Keratinocyte (primary cell): ENCODE measurements at regions not wholly inside any gene's neighbourhood (a gene's known extent, or its start where the extent isn't known, plus 50 kb on each side); places are given as distances from the start of the nearest gene placed in this dataset.
A peak's percentile ranks its signal among the peaks of the same experiment; 100 is the strongest.

Experiments
- DNase-seq: peaks from one replicate; pipeline ENCODE4 v3.0.0-alpha.2; 2011; ENCODE audit warnings: low read depth, missing footprints, low spot score
- FAIRE-seq: peaks from 2 replicates; lab custom pipeline; 2011; peaks lifted over from hg19 to GRCh38; lab: Jason Lieb, UNC
- H2AFZ ChIP-seq: 2 replicates; pipeline ENCODE4 v1.6.0; 2012; ENCODE audit warnings: low read length, control low read depth, inconsistent platforms; ENCODE audit not compliant: control insufficient read depth
- H3K27ac ChIP-seq: 2 replicates; pipeline ENCODE4 v1.5.1; 2011; ENCODE audit warnings: low read length; ENCODE audit not compliant: control insufficient read depth, insufficient read depth
- H3K27me3 ChIP-seq: 3 replicates; pipeline ENCODE4 v1.6.0; 2011; ENCODE audit warnings: low read length; ENCODE audit not compliant: control insufficient read depth, insufficient read depth; ENCODE audit errors: extremely low read depth
- H3K36me3 ChIP-seq, 2 experiments: 2 replicates in 1 of 2; 3 replicates in 1 of 2; pipeline ENCODE4 v1.5.1; 2011; ENCODE audit warnings: low read length in 2 of 2, mild to moderate bottlenecking in 1 of 2; ENCODE audit not compliant: control insufficient read depth in 2 of 2, insufficient read depth in 2 of 2; ENCODE audit errors: extremely low read depth in 1 of 2
- H3K4me1 ChIP-seq: 3 replicates; pipeline ENCODE4 v1.5.1; 2011; ENCODE audit warnings: low read length; ENCODE audit not compliant: control insufficient read depth, insufficient read depth; ENCODE audit errors: extremely low read depth
- H3K4me2 ChIP-seq: 3 replicates; pipeline ENCODE4 v1.6.0; 2011; ENCODE audit warnings: low read depth, low read length; ENCODE audit not compliant: control insufficient read depth, insufficient read depth; ENCODE audit errors: extremely low read depth
- H3K4me3 ChIP-seq, 3 experiments: fragments of 200-600 bp in 1 of 3; sonication (generic) in 1 of 3; 2 replicates in 2 of 3; 3 replicates in 1 of 3; pipeline ENCODE4 v1.5.1; 2011 to 2016; ENCODE audit warnings: low read length in 3 of 3, mild to moderate bottlenecking in 3 of 3, control low read depth in 2 of 3, inconsistent platforms in 1 of 3, low read depth in 1 of 3, mixed read lengths in 1 of 3, mixed run types in 1 of 3, moderate library complexity in 1 of 3; ENCODE audit not compliant: control insufficient read depth in 2 of 3, insufficient read depth in 2 of 3; ENCODE audit errors: extremely low read depth in 1 of 3
- H3K79me2 ChIP-seq: 2 replicates; pipeline ENCODE4 v1.6.0; 2012; ENCODE audit warnings: low read length; ENCODE audit not compliant: control insufficient read depth, insufficient read depth
- H3K9ac ChIP-seq: 3 replicates; pipeline ENCODE4 v1.6.0; 2011; ENCODE audit warnings: low read length; ENCODE audit not compliant: control insufficient read depth, insufficient read depth; ENCODE audit errors: extremely low read depth
- H3K9me1 ChIP-seq: 3 replicates; pipeline ENCODE4 v1.6.0; 2011; ENCODE audit warnings: low read length; ENCODE audit not compliant: control insufficient read depth, insufficient read depth; ENCODE audit errors: extremely low read depth
- H3K9me3 ChIP-seq: 2 replicates; pipeline ENCODE4 v1.5.1; 2012; ENCODE audit warnings: low read depth, low read length; ENCODE audit not compliant: control insufficient read depth
- H4K20me1 ChIP-seq: 3 replicates; pipeline ENCODE4 v1.6.0; 2011; ENCODE audit warnings: low read length; ENCODE audit not compliant: control insufficient read depth, insufficient read depth; ENCODE audit errors: extremely low read depth
- EZH2 ChIP-seq: IDR thresholded peaks from one replicate; pipeline ENCODE4 v1.6.1; 2012; ENCODE audit warnings: inconsistent platforms, mild to moderate bottlenecking, low read length, moderate library complexity
- dilution Hi-C: fragments of 300-500 bp; cut with MboI; formaldehyde crosslinking; loops from one replicate; pipeline ENCODE4 v1.7.0; 2020; ENCODE audit warnings: low sequenced_read_pairs; ENCODE audit not compliant: extremely low pct_ligation_motif_present
- TF ChIP-seq, protein P1 (sequence below), 3 experiments: IDR thresholded peaks in 1 of 3; conservative IDR thresholded peaks in 1 of 3; optimal IDR thresholded peaks in 1 of 3; 2 replicates in 2 of 3; 3 replicates in 1 of 3; pipeline versions ENCODE3 to v1.5.1; 2011; ENCODE audit warnings: low read length in 3 of 3, mild to moderate bottlenecking in 3 of 3, moderate library complexity in 2 of 3, control low read depth in 1 of 3, inconsistent platforms in 1 of 3; ENCODE audit not compliant: insufficient read depth in 2 of 3; ENCODE audit errors: extremely low read depth in 1 of 3

DNA sequence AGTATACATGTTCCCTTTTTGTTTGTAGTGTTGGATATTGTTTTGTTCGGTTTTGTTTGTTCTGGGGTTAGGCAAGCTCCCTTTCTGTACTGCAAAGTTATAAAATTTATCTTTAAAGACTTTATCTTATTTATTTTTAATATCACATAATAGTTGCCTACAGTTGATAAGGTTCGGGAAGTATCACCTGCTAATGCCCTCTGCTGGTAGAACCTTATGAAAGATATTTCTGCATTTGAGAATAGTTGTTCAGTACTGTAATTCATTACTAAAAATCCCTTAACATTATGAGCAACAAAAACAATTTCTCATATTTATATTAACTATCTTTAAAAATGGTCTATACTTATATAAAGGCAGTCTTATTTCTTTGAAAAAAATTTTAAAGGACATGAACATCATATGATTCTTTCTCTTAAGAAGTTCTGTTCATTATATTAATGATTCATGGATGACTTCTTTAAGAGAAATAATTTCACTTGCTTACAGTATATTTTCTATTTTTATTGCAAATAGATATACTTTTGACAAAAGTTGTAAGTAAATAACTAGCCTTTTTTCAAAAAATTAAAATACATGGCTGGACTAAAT lies 1126.8 kb downstream of the SI start:
- Histone ChIP-seq H3K79me2 (no peaks in the 10 kb centered on the region), H3K4me2 (no peak overlapping the region), H3K27me3 (no peaks in the 10 kb centered on the region), H3K9me1 (no peaks in the 10 kb centered on the region), H3K4me3 (no peak overlapping the region), H3K9me3 (peaks cover 2% of the 10 kb centered on the region), H4K20me1 (no peaks in the 10 kb centered on the region), H3K27ac (no peak overlapping the region), H3K36me3 (no peaks in the 10 kb centered on the region), H3K9ac (no peak overlapping the region), H2AFZ (no peak overlapping the region), H3K4me1 (no peaks in the 10 kb centered on the region)
- FAIRE-seq: no peak
- no peak for DNase-seq
- TF ChIP-seq, protein P1, sequence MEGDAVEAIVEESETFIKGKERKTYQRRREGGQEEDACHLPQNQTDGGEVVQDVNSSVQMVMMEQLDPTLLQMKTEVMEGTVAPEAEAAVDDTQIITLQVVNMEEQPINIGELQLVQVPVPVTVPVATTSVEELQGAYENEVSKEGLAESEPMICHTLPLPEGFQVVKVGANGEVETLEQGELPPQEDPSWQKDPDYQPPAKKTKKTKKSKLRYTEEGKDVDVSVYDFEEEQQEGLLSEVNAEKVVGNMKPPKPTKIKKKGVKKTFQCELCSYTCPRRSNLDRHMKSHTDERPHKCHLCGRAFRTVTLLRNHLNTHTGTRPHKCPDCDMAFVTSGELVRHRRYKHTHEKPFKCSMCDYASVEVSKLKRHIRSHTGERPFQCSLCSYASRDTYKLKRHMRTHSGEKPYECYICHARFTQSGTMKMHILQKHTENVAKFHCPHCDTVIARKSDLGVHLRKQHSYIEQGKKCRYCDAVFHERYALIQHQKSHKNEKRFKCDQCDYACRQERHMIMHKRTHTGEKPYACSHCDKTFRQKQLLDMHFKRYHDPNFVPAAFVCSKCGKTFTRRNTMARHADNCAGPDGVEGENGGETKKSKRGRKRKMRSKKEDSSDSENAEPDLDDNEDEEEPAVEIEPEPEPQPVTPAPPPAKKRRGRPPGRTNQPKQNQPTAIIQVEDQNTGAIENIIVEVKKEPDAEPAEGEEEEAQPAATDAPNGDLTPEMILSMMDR (optimal IDR thresholded peaks at IDR 0.05 in 1 of 3, IDR thresholded peaks at IDR 0.05 in 1 of 3, conservative IDR thresholded peaks at IDR 0.05 in 1 of 3; ENCODE audit: extremely low read depth in 1 of 3, insufficient read depth in 2 of 3, low read length in 3 of 3): peak in 1 of 3 experiments; percentile 23
- TF ChIP-seq EZH2: no peak
- dilution Hi-C loops: no loop called here

DNA sequence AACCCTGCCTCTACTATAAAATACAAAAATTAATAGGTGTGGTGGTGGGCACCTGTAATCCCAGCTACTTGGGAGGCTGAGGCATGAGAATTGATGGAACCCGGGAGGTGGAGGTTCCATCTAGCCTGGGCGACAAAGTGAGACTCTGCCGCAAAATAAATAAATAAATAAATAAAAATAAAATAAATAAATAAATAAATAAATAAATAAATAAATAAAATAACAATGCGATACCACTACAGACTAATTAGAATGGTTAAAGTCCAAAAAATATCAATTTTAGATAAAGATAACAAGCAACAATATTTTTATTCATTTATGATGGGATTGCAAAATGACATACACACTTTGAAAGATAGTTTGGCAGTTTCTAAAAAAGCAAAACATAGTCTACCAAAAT lies 1131.5 kb downstream of the SI start:
- Histone ChIP-seq H3K9me3 (no peaks in the 10 kb centered on the region), H3K4me3 (no peak overlapping the region), H3K79me2 (no peaks in the 10 kb centered on the region), H3K4me1 (no peaks in the 10 kb centered on the region), H2AFZ (no peak overlapping the region), H3K9me1 (no peaks in the 10 kb centered on the region), H3K9ac (no peak overlapping the region), H3K27me3 (no peaks in the 10 kb centered on the region), H3K27ac (no peak overlapping the region), H4K20me1 (no peaks in the 10 kb centered on the region), H3K36me3 (no peaks in the 10 kb centered on the region), H3K4me2 (no peak overlapping the region)
- dilution Hi-C loops: no loop called here
- DNase-seq (no peak), FAIRE-seq (no peak)
- TF ChIP-seq EZH2: no peak
- TF ChIP-seq, protein P1 (optimal IDR thresholded peaks at IDR 0.05 in 1 of 3, IDR thresholded peaks at IDR 0.05 in 1 of 3, conservative IDR thresholded peaks at IDR 0.05 in 1 of 3; ENCODE audit: extremely low read depth in 1 of 3, insufficient read depth in 2 of 3, low read length in 3 of 3): no peak
